HepG2 (cell line): ENCODE measurements at regions not wholly inside any gene's neighbourhood (a gene's known extent, or its start where the extent isn't known, plus 50 kb on each side); places are given as distances from the start of the nearest gene placed in this dataset.

Experiments used
- AGO1 ChIP-seq: fragments of 200-400 bp; formaldehyde crosslinking; IDR thresholded peaks from 2 replicates; pipeline ENCODE4 v1.6.1; 2017; ENCODE audit warnings: mild to moderate bottlenecking, low read depth, low read length, moderate library complexity; ENCODE audit not compliant: poor library complexity, severe bottlenecking
- DPF2 ChIP-seq: sonication (generic); formaldehyde crosslinking; IDR thresholded peaks from 2 replicates; pipeline ENCODE4 v1.4.0; 2020; ENCODE audit warnings: mild to moderate bottlenecking, low read depth, missing genetic modification reagents, borderline replicate concordance
- GPBP1L1 ChIP-seq: sonication (generic); formaldehyde crosslinking; IDR thresholded peaks from 2 replicates; pipeline ENCODE4 v1.5.0; 2020; ENCODE audit warnings: mild to moderate bottlenecking, missing genetic modification reagents
- HMGA1 ChIP-seq: sonication (generic); formaldehyde crosslinking; conservative IDR thresholded peaks from 2 replicates; pipeline ENCODE4 v1.4.0; 2020; ENCODE audit warnings: missing genetic modification reagents
- HNRNPH1 ChIP-seq: fragments of 200-400 bp; formaldehyde crosslinking; optimal IDR thresholded peaks from 2 replicates; pipeline ENCODE3; 2017; ENCODE audit warnings: mild to moderate bottlenecking, low read depth, low read length
- MZF1 ChIP-seq: sonication (generic); formaldehyde crosslinking; IDR thresholded peaks from 2 replicates; pipeline ENCODE4 v1.8.1; 2023; ENCODE audit warnings: mild to moderate bottlenecking, missing genetic modification reagents, borderline replicate concordance
- NBN ChIP-seq: fragments of 450-650 bp; conservative IDR thresholded peaks from 2 replicates; pipeline ENCODE4 v1.6.1; 2017
- NFRKB ChIP-seq: fragments of 450-650 bp; IDR thresholded peaks from 2 replicates; pipeline ENCODE4 v1.6.1; 2017
- SP140L ChIP-seq: sonication (generic); formaldehyde crosslinking; IDR thresholded peaks from 2 replicates; pipeline ENCODE4 v1.4.0; 2020; ENCODE audit warnings: missing genetic modification reagents, borderline replicate concordance
- SYNCRIP ChIP-seq: fragments of 200-400 bp; formaldehyde crosslinking; IDR thresholded peaks from 2 replicates; pipeline ENCODE4 v1.6.1; 2018; ENCODE audit warnings: mild to moderate bottlenecking, low read depth, low read length; ENCODE audit not compliant: insufficient read depth
- TRIM22 ChIP-seq: fragments of 450-650 bp; IDR thresholded peaks from 2 replicates; pipeline ENCODE4 v1.6.1; 2017
- YEATS2 ChIP-seq: sonication (generic); formaldehyde crosslinking; IDR thresholded peaks from 2 replicates; pipeline ENCODE4 v1.4.0; 2020; ENCODE audit warnings: missing genetic modification reagents, borderline replicate concordance
- ZNF274 ChIP-seq: sonication (generic); formaldehyde crosslinking; IDR thresholded peaks from 2 replicates; pipeline ENCODE4 v1.5.1; 2020; ENCODE audit warnings: mild to moderate bottlenecking, missing genetic modification reagents
- ZNF44 ChIP-seq: sonication (generic); formaldehyde crosslinking; IDR thresholded peaks from 2 replicates; pipeline ENCODE4 v1.5.1; 2020; ENCODE audit warnings: mild to moderate bottlenecking, missing genetic modification reagents
- ZNF567 ChIP-seq: sonication (generic); formaldehyde crosslinking; IDR thresholded peaks from 2 replicates; pipeline ENCODE4 v1.8.1; 2023; ENCODE audit warnings: mild to moderate bottlenecking, missing genetic modification reagents, borderline replicate concordance
- ZNF570 ChIP-seq: sonication (generic); formaldehyde crosslinking; IDR thresholded peaks from 2 replicates; pipeline ENCODE4 v1.4.0; 2020; ENCODE audit warnings: mild to moderate bottlenecking, missing genetic modification reagents, borderline replicate concordance
- TF ChIP-seq, protein P1 (sequence below): sonication (generic); formaldehyde crosslinking; IDR thresholded peaks from 2 replicates; pipeline ENCODE4; 2020; ENCODE audit warnings: missing genetic modification reagents, mild to moderate bottlenecking, borderline replicate concordance
- TF ChIP-seq, protein P2 (sequence below): sonication (generic); formaldehyde crosslinking; IDR thresholded peaks from 2 replicates; pipeline ENCODE4 v1.5.1; 2020; ENCODE audit warnings: missing genetic modification reagents, mild to moderate bottlenecking, borderline replicate concordance
- TF ChIP-seq, protein P3 (sequence below), 2 experiments: sonication (generic) in 1 of 2; formaldehyde crosslinking in 1 of 2; IDR thresholded peaks; 2 replicates each; pipeline versions ENCODE4 v1.4.0 to v1.6.1; 2018 to 2020; ENCODE audit warnings: missing genetic modification reagents in 2 of 2, borderline replicate concordance in 1 of 2, low read depth in 1 of 2, mild to moderate bottlenecking in 1 of 2, missing biosample characterization in 1 of 2

DNA sequence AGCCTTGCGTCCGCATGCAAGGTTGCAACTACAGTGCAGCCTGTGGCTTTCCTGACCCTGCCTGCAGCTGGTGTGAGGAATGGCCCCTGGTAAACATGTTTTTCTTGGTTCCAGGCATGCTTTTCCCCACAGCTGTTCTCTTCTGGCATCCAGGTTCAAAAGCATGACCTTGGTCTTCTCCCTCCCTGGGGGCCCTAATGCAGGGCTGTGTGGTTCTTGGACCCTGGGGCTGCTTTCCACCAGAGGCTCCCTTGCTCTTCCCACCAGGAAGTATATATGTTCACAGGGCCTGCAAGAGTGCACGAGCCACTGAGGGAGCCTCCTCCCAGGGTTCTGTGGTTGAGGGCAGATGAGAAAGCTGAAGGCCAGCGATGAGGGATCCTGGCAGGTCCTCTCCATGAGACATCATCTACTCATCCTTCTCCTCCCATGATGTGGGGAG, 125.9 kb downstream of the BCL2L11 start (continued):
- TF ChIP-seq, protein P1, sequence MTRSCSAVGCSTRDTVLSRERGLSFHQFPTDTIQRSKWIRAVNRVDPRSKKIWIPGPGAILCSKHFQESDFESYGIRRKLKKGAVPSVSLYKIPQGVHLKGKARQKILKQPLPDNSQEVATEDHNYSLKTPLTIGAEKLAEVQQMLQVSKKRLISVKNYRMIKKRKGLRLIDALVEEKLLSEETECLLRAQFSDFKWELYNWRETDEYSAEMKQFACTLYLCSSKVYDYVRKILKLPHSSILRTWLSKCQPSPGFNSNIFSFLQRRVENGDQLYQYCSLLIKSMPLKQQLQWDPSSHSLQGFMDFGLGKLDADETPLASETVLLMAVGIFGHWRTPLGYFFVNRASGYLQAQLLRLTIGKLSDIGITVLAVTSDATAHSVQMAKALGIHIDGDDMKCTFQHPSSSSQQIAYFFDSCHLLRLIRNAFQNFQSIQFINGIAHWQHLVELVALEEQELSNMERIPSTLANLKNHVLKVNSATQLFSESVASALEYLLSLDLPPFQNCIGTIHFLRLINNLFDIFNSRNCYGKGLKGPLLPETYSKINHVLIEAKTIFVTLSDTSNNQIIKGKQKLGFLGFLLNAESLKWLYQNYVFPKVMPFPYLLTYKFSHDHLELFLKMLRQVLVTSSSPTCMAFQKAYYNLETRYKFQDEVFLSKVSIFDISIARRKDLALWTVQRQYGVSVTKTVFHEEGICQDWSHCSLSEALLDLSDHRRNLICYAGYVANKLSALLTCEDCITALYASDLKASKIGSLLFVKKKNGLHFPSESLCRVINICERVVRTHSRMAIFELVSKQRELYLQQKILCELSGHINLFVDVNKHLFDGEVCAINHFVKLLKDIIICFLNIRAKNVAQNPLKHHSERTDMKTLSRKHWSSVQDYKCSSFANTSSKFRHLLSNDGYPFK (CRISPR knock-in tag) = peak; percentile 64; the same call in 1 of the 2 replicates
- TF ChIP-seq MZF1 (no peak), SYNCRIP (no peak), TRIM22 (no peak), SP140L (no peak), ZNF274 (CRISPR knock-in tag) (no peak; the same call in none of the 2 replicates), HMGA1 (no peak), ZNF567 (CRISPR knock-in tag) (peak; percentile 44; the same call in 1 of the 2 replicates), YEATS2 (CRISPR knock-in tag) (peak; percentile 63; the same call in 1 of the 2 replicates), HNRNPH1 (no peak), AGO1 (no peak), NBN (no peak), NFRKB (no peak), DPF2 (CRISPR knock-in tag) (peak; percentile 57; the same call in 1 of the 2 replicates), ZNF44 (CRISPR knock-in tag) (no peak), GPBP1L1 (CRISPR knock-in tag) (no peak), ZNF570 (CRISPR knock-in tag) (no peak)
- TF ChIP-seq, protein P2, sequence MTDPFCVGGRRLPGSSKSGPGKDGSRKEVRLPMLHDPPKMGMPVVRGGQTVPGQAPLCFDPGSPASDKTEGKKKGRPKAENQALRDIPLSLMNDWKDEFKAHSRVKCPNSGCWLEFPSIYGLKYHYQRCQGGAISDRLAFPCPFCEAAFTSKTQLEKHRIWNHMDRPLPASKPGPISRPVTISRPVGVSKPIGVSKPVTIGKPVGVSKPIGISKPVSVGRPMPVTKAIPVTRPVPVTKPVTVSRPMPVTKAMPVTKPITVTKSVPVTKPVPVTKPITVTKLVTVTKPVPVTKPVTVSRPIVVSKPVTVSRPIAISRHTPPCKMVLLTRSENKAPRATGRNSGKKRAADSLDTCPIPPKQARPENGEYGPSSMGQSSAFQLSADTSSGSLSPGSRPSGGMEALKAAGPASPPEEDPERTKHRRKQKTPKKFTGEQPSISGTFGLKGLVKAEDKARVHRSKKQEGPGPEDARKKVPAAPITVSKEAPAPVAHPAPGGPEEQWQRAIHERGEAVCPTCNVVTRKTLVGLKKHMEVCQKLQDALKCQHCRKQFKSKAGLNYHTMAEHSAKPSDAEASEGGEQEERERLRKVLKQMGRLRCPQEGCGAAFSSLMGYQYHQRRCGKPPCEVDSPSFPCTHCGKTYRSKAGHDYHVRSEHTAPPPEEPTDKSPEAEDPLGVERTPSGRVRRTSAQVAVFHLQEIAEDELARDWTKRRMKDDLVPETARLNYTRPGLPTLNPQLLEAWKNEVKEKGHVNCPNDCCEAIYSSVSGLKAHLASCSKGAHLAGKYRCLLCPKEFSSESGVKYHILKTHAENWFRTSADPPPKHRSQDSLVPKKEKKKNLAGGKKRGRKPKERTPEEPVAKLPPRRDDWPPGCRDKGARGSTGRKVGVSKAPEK (CRISPR knock-in tag) = 0 out of 2 replicates have a peak, but pooled peaks have one; percentile 86
- TF ChIP-seq, protein P3, sequence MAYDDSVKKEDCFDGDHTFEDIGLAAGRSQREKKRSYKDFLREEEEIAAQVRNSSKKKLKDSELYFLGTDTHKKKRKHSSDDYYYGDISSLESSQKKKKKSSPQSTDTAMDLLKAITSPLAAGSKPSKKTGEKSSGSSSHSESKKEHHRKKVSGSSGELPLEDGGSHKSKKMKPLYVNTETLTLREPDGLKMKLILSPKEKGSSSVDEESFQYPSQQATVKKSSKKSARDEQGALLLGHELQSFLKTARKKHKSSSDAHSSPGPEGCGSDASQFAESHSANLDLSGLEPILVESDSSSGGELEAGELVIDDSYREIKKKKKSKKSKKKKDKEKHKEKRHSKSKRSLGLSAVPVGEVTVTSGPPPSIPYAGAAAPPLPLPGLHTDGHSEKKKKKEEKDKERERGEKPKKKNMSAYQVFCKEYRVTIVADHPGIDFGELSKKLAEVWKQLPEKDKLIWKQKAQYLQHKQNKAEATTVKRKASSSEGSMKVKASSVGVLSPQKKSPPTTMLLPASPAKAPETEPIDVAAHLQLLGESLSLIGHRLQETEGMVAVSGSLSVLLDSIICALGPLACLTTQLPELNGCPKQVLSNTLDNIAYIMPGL (CRISPR knock-in tag; IDR thresholded peaks at IDR 0.05; ENCODE audit: borderline replicate concordance in 1 of 2, low read depth in 1 of 2) = peak; percentile 66 to 76; a peak in 2 of 4 replicates
